H9 (cell line): ENCODE measurements at regions not wholly inside any gene's neighbourhood (a gene's known extent, or its start where the extent isn't known, plus 50 kb on each side); places are given as distances from the start of the nearest gene placed in this dataset.

Experiments
- DNase-seq: peaks from one replicate; pipeline ENCODE4 v3.0.0-alpha.2; 2017
- H2AFZ ChIP-seq: one replicate; pipeline ENCODE4 v1.6.1; 2013; ENCODE audit warnings: mild to moderate bottlenecking, low read length, control low read depth, moderate library complexity
- H2AK5ac ChIP-seq: 2 replicates; pipeline ENCODE4 v1.6.1; 2013; ENCODE audit warnings: low read length, control low read depth, mixed read lengths; ENCODE audit not compliant: insufficient read length
- H2BK120ac ChIP-seq: one replicate; pipeline ENCODE4 v1.6.1; 2013; ENCODE audit warnings: low read depth, mild to moderate bottlenecking, low read length, control low read depth, inconsistent platforms; ENCODE audit not compliant: poor library complexity, severe bottlenecking
- H2BK12ac ChIP-seq: 2 replicates; pipeline ENCODE4 v1.6.1; 2013; ENCODE audit warnings: low read length, control low read depth, mixed read lengths, low read depth; ENCODE audit not compliant: insufficient read length
- H2BK15ac ChIP-seq: 2 replicates; pipeline ENCODE4 v1.6.1; 2013; ENCODE audit warnings: low read depth, low read length, control low read depth
- H2BK20ac ChIP-seq: one replicate; pipeline ENCODE4 v1.6.1; 2013; ENCODE audit warnings: low read depth, mild to moderate bottlenecking, low read length, control low read depth, inconsistent platforms; ENCODE audit not compliant: poor library complexity, severe bottlenecking
- H2BK5ac ChIP-seq: 2 replicates; pipeline ENCODE4 v1.6.1; 2013; ENCODE audit warnings: low read length, control low read depth, mixed read lengths; ENCODE audit not compliant: insufficient read length
- H3K14ac ChIP-seq: 2 replicates; pipeline ENCODE4 v1.6.1; 2013; ENCODE audit warnings: low read length, control low read depth; ENCODE audit not compliant: insufficient read depth
- H3K18ac ChIP-seq: 2 replicates; pipeline ENCODE4 v1.6.1; 2013; ENCODE audit warnings: low read depth, mild to moderate bottlenecking, mixed read lengths, low read length, control low read depth; ENCODE audit not compliant: insufficient read length
- H3K23ac ChIP-seq: 2 replicates; pipeline ENCODE4 v1.6.1; 2013; ENCODE audit warnings: low read length, control low read depth, mixed read lengths, low read depth; ENCODE audit not compliant: insufficient read length
- H3K23me2 ChIP-seq: 2 replicates; pipeline ENCODE4 v1.6.1; 2013; ENCODE audit warnings: low read depth, mild to moderate bottlenecking, mixed read lengths, low read length, control low read depth; ENCODE audit not compliant: insufficient read length, poor library complexity, severe bottlenecking
- H3K27ac ChIP-seq: 2 replicates; pipeline ENCODE4 v1.5.1; 2013; ENCODE audit warnings: low read length, control low read depth, mixed read lengths, low read depth; ENCODE audit not compliant: insufficient read length
- H3K27me3 ChIP-seq: 2 replicates; pipeline ENCODE4 v1.6.1; 2013; ENCODE audit warnings: low read length, control low read depth, inconsistent platforms; ENCODE audit not compliant: insufficient read depth
- H3K4ac ChIP-seq: 2 replicates; pipeline ENCODE4 v1.6.1; 2013; ENCODE audit warnings: low read depth, mild to moderate bottlenecking, control low read depth, inconsistent platforms, low read length, moderate library complexity
- H3K4me1 ChIP-seq: 2 replicates; pipeline ENCODE4 v1.6.1; 2013; ENCODE audit warnings: low read length, control low read depth, inconsistent platforms; ENCODE audit not compliant: insufficient read depth
- H3K4me2 ChIP-seq: 2 replicates; pipeline ENCODE4 v1.6.1; 2013; ENCODE audit warnings: low read length, control low read depth, mixed read lengths; ENCODE audit not compliant: insufficient read length, insufficient read depth
- H3K56ac ChIP-seq: 2 replicates; pipeline ENCODE4 v1.6.1; 2013; ENCODE audit warnings: low read depth, mild to moderate bottlenecking, mixed read lengths, low read length, control low read depth; ENCODE audit not compliant: insufficient read length
- H3K79me1 ChIP-seq: 2 replicates; pipeline ENCODE4 v1.6.1; 2013; ENCODE audit warnings: low read depth, mild to moderate bottlenecking, moderate library complexity, low read length, control low read depth, inconsistent platforms; ENCODE audit not compliant: insufficient read depth, poor library complexity, severe bottlenecking
- H3K79me2 ChIP-seq: 2 replicates; pipeline ENCODE4 v1.6.1; 2013; ENCODE audit warnings: low read length, control low read depth, inconsistent platforms; ENCODE audit not compliant: insufficient read depth
- H3K9ac ChIP-seq: 2 replicates; pipeline ENCODE4 v1.6.1; 2013; ENCODE audit warnings: low read length, control low read depth, mixed read lengths; ENCODE audit not compliant: insufficient read length; ENCODE audit errors: extremely low read depth
- H3K9me3 ChIP-seq: one replicate; pipeline ENCODE4 v1.6.1; 2013; ENCODE audit warnings: low read depth, low read length, inconsistent platforms; ENCODE audit not compliant: control insufficient read depth
- H3T11ph ChIP-seq: one replicate; pipeline ENCODE4 v1.6.1; 2013; ENCODE audit warnings: mild to moderate bottlenecking, low read length, control low read depth, inconsistent platforms
- H4K20me1 ChIP-seq: one replicate; pipeline ENCODE4 v1.6.1; 2013; ENCODE audit not compliant: control insufficient read depth, insufficient read length, insufficient read depth
- H4K5ac ChIP-seq: 2 replicates; pipeline ENCODE4 v1.6.1; 2013; ENCODE audit warnings: low read depth, mild to moderate bottlenecking, mixed read lengths, low read length, control low read depth; ENCODE audit not compliant: insufficient read length
- H4K8ac ChIP-seq: replicated peaks from 2 replicates; pipeline ENCODE4 v1.6.1; 2013; ENCODE audit warnings: low read length, control low read depth, mixed read lengths, low read depth; ENCODE audit not compliant: insufficient read length
- H4K91ac ChIP-seq: 2 replicates; pipeline ENCODE4 v1.6.1; 2013; ENCODE audit warnings: low read depth, mild to moderate bottlenecking, moderate library complexity, mixed read lengths, low read length, control low read depth; ENCODE audit not compliant: insufficient read length
- H3K27ac Mint-ChIP-seq, 3 experiments: 2 replicates in 2 of 3; 3 replicates in 1 of 3; pipeline ENCODE4 v1.8.0; 2020 to 2021; ENCODE audit warnings: mixed read lengths in 3 of 3, mild to moderate bottlenecking in 1 of 3, moderate library complexity in 1 of 3
- H3K27me3 Mint-ChIP-seq: 2 replicates; pipeline ENCODE4 v1.8.0; 2021; ENCODE audit warnings: low read depth, mild to moderate bottlenecking, moderate library complexity, mixed read lengths
- H3K36me3 Mint-ChIP-seq, 3 experiments: 2 replicates in 2 of 3; 3 replicates in 1 of 3; pipeline ENCODE4 v1.8.0; 2020 to 2021; ENCODE audit warnings: low read depth in 3 of 3, mixed read lengths in 3 of 3; ENCODE audit not compliant: insufficient read depth in 1 of 3
- H3K4me1 Mint-ChIP-seq, 2 experiments: 2 replicates each; pipeline ENCODE4 v1.8.0; 2020; ENCODE audit warnings: mixed read lengths in 2 of 2
- H3K4me3 Mint-ChIP-seq, 2 experiments: 2 replicates in 1 of 2; 3 replicates in 1 of 2; pipeline ENCODE4 v1.8.0; 2020 to 2021; ENCODE audit warnings: mild to moderate bottlenecking in 2 of 2, mixed read lengths in 2 of 2, moderate library complexity in 1 of 2
- H3K9me3 Mint-ChIP-seq, 2 experiments: 2 replicates in 1 of 2; 3 replicates in 1 of 2; pipeline ENCODE4 v1.8.0; 2020; ENCODE audit warnings: mild to moderate bottlenecking in 2 of 2, mixed read lengths in 2 of 2, moderate library complexity in 1 of 2
- WGBS: extraction: QIAGEN DNeasy Blood & Tissue Kit; methylation state at CpG from one replicate; pipeline ENCODE4 v1.1.7; 2013; ENCODE audit warnings: missing lambda C conversion rate, low lambda C conversion rate, mixed read lengths; ENCODE audit not compliant: insufficient read length; ENCODE audit errors: extremely low coverage; 5-methylcytosine and 5-hydroxymethylcytosine counted together
- TF ChIP-seq, protein P1 (sequence below): fragments of 200-600 bp; sonication (generic); conservative IDR thresholded peaks from 3 replicates; pipeline ENCODE4 v1.8.0; 2021; ENCODE audit warnings: antibody characterized with exemption, mild to moderate bottlenecking

DNA sequence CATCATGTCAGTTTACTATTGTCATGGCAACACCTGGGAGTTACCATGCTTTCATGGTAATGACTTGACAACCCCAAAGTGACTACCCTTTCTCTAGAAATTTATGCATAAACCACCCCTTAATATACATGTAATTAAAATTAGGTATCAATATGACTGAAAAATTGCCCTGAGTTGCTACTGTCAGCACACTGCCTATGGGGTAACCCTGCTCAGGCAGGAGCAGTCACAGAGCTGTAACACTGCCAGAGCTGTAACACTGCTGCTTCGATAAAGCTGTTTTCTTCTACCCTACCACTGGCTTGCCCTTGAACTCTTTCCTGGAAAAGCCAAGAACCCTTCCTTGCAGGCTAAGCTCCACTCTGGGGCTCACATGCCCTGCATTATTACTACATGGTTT is 95.5 kb upstream of the SYT4 start:
- Mint-ChIP-seq H3K9me3 (peaks cover 0 to 2% of the 10 kb centered on the region in 2 experiments; a peak in 1 of 5 replicates), H3K27me3 (no peaks in the 10 kb centered on the region), H3K27ac (peak overlapping the region in 1 of 3 experiments; percentile 80; a peak in 1 of 7 replicates), H3K4me1 (no peaks in the 10 kb centered on the region), H3K4me3 (no peak overlapping the region), H3K36me3 (0 out of 7 replicates have a peak, but pooled peaks cover 0 to 2% (median 0%) of the 10 kb centered on the region in 3 experiments)
- no peaks in the 10 kb centered on the region for H3K27me3 ChIP-seq
- no peaks in the 10 kb centered on the region for H4K20me1 ChIP-seq
- no peaks in the 10 kb centered on the region for H3K79me1 ChIP-seq
- H3K23ac ChIP-seq = no peak overlapping the region
- no peak for DNase-seq
- H4K8ac ChIP-seq = no peak overlapping the region
- no peaks in the 10 kb centered on the region for H3K23me2 ChIP-seq
- no peak overlapping the region for H3T11ph ChIP-seq
- no peak overlapping the region for H2BK5ac ChIP-seq
- no peaks in the 10 kb centered on the region for H3K9me3 ChIP-seq
- H3K56ac ChIP-seq = no peak overlapping the region
- no peak overlapping the region for H2BK15ac ChIP-seq
- H2BK12ac ChIP-seq = no peak overlapping the region
- no peak overlapping the region for H4K91ac ChIP-seq
- H3K18ac ChIP-seq = no peak overlapping the region
- H3K4me2 ChIP-seq = no peak overlapping the region
- no peaks in the 10 kb centered on the region for H3K4me1 ChIP-seq
- no peak overlapping the region for H2AFZ ChIP-seq
- no peak overlapping the region for H4K5ac ChIP-seq
- H3K27ac ChIP-seq = no peak overlapping the region
- no peak overlapping the region for H3K4ac ChIP-seq
- TF ChIP-seq, protein P1, sequence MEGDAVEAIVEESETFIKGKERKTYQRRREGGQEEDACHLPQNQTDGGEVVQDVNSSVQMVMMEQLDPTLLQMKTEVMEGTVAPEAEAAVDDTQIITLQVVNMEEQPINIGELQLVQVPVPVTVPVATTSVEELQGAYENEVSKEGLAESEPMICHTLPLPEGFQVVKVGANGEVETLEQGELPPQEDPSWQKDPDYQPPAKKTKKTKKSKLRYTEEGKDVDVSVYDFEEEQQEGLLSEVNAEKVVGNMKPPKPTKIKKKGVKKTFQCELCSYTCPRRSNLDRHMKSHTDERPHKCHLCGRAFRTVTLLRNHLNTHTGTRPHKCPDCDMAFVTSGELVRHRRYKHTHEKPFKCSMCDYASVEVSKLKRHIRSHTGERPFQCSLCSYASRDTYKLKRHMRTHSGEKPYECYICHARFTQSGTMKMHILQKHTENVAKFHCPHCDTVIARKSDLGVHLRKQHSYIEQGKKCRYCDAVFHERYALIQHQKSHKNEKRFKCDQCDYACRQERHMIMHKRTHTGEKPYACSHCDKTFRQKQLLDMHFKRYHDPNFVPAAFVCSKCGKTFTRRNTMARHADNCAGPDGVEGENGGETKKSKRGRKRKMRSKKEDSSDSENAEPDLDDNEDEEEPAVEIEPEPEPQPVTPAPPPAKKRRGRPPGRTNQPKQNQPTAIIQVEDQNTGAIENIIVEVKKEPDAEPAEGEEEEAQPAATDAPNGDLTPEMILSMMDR = no peak
- no peak overlapping the region for H2AK5ac ChIP-seq
- no peaks in the 10 kb centered on the region for H3K79me2 ChIP-seq
- no peak overlapping the region for H2BK20ac ChIP-seq
- no peak overlapping the region for H3K9ac ChIP-seq
- H3K14ac ChIP-seq = no peak overlapping the region
- no CpG with 5 or more reads among the region's 1 CpG for WGBS
- no peak overlapping the region for H2BK120ac ChIP-seq
